ENCODE measurements at regions not wholly inside any gene's neighbourhood (a gene's known extent, or its start where the extent isn't known, plus 50 kb on each side); places are given as distances from the start of the nearest gene placed in this dataset.

DNA sequence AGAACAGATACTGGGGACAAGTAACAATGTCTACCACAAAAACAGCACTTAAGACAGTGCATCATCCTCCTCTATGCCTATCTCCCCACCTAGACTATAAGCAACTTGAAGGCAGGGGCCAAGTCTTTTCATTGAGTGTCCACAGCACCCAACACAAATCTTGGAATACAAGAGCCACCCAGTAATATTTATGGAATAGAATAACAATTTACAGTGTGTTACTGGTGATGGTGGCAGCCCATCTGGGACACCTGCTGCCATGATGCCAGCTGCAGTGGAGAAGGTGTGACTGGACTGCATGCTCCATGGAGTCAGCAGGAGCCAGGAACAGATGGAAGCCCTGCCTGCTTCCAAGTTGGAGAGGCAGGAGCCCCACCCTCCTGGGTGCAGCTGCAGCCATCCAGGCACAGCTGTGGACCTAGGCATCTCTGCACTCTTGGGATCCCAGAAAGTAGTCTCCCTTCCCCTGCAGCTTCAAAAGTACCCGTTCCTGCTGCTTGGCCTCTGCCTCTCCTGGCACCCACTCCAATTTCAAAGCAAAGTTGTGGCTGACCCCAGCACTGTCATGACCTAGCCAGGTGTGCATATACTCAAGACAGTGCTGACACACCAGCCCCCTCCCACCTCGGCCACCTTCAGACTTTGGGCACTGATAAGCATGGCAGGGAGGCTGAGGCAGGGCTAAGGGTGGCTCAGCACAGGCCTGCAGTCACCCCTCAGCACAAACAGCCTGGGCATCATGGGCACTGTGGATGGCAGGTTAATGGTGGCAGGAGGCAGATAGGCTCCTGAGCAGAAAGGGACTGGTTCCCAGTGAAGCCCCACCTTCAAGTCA lies 94.5 kb downstream of the TPRA1 start (continued):
- TF ChIP-seq CTCF (IDR thresholded peaks at IDR 0.05 in 2 of 3, conservative IDR thresholded peaks at IDR 0.05 in 1 of 3; ENCODE audit: borderline replicate concordance in 1 of 3, insufficient read depth in 1 of 3, low read depth in 2 of 3, low read length in 2 of 3) (no peak), SRF (IDR thresholded peaks at IDR 0.05; ENCODE audit: low read depth) (no peak), RAD21 (IDR thresholded peaks at IDR 0.05; ENCODE audit: low read depth) (no peak), ZNF274 (IDR thresholded peaks at IDR 0.05; ENCODE audit: low read depth, low read length) (no peak)
- TF ChIP-seq, protein P1, sequence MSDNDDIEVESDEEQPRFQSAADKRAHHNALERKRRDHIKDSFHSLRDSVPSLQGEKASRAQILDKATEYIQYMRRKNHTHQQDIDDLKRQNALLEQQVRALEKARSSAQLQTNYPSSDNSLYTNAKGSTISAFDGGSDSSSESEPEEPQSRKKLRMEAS (IDR thresholded peaks at IDR 0.05), result no peak

GRCh38 chr3:127493924-127494646 lies 96.4 kb downstream of the TPRA1 start:
- ChIA-PET CTCF (no interaction called here), RAD21 (ENCODE audit: low non-redundant PET in 1 of 2, low total read pairs in 2 of 2, uncharacterized antibody in 2 of 2, unreplicated experiment in 2 of 2) (no interaction called here), POLR2A (no interaction called here)
- Histone ChIP-seq H3K9me3 (ENCODE audit: control insufficient read depth in 1 of 2, insufficient read depth in 1 of 2, low read depth in 1 of 2, low read length in 2 of 2) (no peaks in the 10 kb centered on the region), H3K27ac (ENCODE audit: low read depth, low read length) (no peak overlapping the region), H3K9me2 (ENCODE audit: insufficient read depth) (no peaks in the 10 kb centered on the region), H3K4me2 (ENCODE audit: low read length) (no peak overlapping the region), H3K4me1 (ENCODE audit: control insufficient read depth in 1 of 2, insufficient read depth in 2 of 2, low read length in 2 of 2) (no peaks in the 10 kb centered on the region), H3K27me3 (ENCODE audit: insufficient read depth, low read length) (0 out of 2 replicates have a peak, but pooled peaks cover 4% of the 10 kb centered on the region), H3K9ac (ENCODE audit: low read length) (no peak overlapping the region), H2AFZ (ENCODE audit: low read depth, low read length, poor library complexity, severe bottlenecking) (no peak overlapping the region), H3K79me2 (ENCODE audit: insufficient read depth, low read length) (no peaks in the 10 kb centered on the region), H4K20me1 (ENCODE audit: insufficient read depth) (no peaks in the 10 kb centered on the region), H3K36me3 (ENCODE audit: control insufficient read depth in 1 of 2, insufficient read depth in 2 of 2, low read length in 2 of 2) (no peaks in the 10 kb centered on the region), H3K4me3 (replicated peaks in 1 of 2; ENCODE audit: low read depth in 1 of 2, low read length in 2 of 2) (no peak overlapping the region)
- ATAC-seq, result no peak
- BruUV-seq (replicated peaks), result no TSS peak
- intact Hi-C loops (cut with micrococcal nuclease), result no loop called here
- DNase-seq (ENCODE audit: low read depth, low spot score), result no peak
- TF ChIP-seq SRF (IDR thresholded peaks at IDR 0.05; ENCODE audit: low read depth) (no peak), EZH2phosphoT487 (IDR thresholded peaks at IDR 0.05; ENCODE audit: borderline replicate concordance) (no peak), EZH2 (IDR thresholded peaks at IDR 0.05) (no peak), SP1 (IDR thresholded peaks at IDR 0.05; ENCODE audit: low read depth) (no peak), CTCF (IDR thresholded peaks at IDR 0.05 in 2 of 3, conservative IDR thresholded peaks at IDR 0.05 in 1 of 3; ENCODE audit: borderline replicate concordance in 1 of 3, insufficient read depth in 1 of 3, low read depth in 2 of 3, low read length in 2 of 3) (no peak), YY1 (IDR thresholded peaks at IDR 0.05; ENCODE audit: extremely low read depth, insufficient replicate concordance, low read depth, low read length) (no peak), ZFX (IDR thresholded peaks at IDR 0.05) (no peak), ATF3 (IDR thresholded peaks at IDR 0.05) (no peak), REST (IDR thresholded peaks at IDR 0.05; ENCODE audit: low read depth) (no peak), FOSL1 (IDR thresholded peaks at IDR 0.05; ENCODE audit: low read depth) (no peak)

Measured in HCT116 (cell line).